UCSD-AML1 (cell line): ENCODE measurements at regions not wholly inside any gene's neighbourhood (a gene's known extent, or its start where the extent isn't known, plus 50 kb on each side); places are given as distances from the start of the nearest gene placed in this dataset.

ENCODE experiments used
- DNase-seq: peaks from one replicate; lab custom pipeline; 2025; ENCODE audit not compliant: unreplicated experiment; lab: John Stamatoyannopoulos, UW

GRCh38 chr20:24738058-24738775 lies 210.9 kb upstream of the CST7 start:
- no peak for DNase-seq

- DNase-seq: no peak
Observed at GRCh38 chr20:24738981-24739633, 210.0 kb upstream of the CST7 start.

GRCh38 chr20:24739746-24740145 lies 209.3 kb upstream of the CST7 start:
- DNase-seq: no peak

- DNase-seq: no peak
Observed at GRCh38 chr20:24741493-24742072, 207.5 kb upstream of the CST7 start.

- DNase-seq: no peak
Observed at GRCh38 chr20:24742436-24742835, 206.6 kb upstream of the CST7 start.

- DNase-seq: no peak
Observed at GRCh38 chr20:24742989-24743388, 206.1 kb upstream of the CST7 start.

- no peak for DNase-seq
Observed at GRCh38 chr20:24743641-24744040, 205.4 kb upstream of the CST7 start.

- no peak for DNase-seq
Observed at GRCh38 chr20:24744747-24745146, 204.3 kb upstream of the CST7 start.

- no peak for DNase-seq
Observed at GRCh38 chr20:24745206-24745605, 203.9 kb upstream of the CST7 start.

GRCh38 chr20:24745617-24746350 lies 203.3 kb upstream of the CST7 start:
- DNase-seq: no peak

- DNase-seq: no peak
Observed at GRCh38 chr20:24746351-24746685, 202.8 kb upstream of the CST7 start.

GRCh38 chr20:24747010-24747712 lies 201.9 kb upstream of the CST7 start:
- DNase-seq: no peak

GRCh38 chr20:24747881-24748595 lies 201.0 kb upstream of the CST7 start:
- DNase-seq: no peak

- DNase-seq: no peak
Observed at GRCh38 chr20:24751551-24751950, 197.5 kb upstream of the CST7 start.

- DNase-seq: no peak
Observed at GRCh38 chr20:24752612-24753011, 196.5 kb upstream of the CST7 start.

GRCh38 chr20:24753130-24753529 lies 195.9 kb upstream of the CST7 start:
- no peak for DNase-seq

GRCh38 chr20:24754691-24755090 lies 194.4 kb upstream of the CST7 start:
- DNase-seq: no peak

GRCh38 chr20:24755411-24755922 lies 193.6 kb upstream of the CST7 start:
- no peak for DNase-seq

GRCh38 chr20:24756292-24757025 lies 192.6 kb upstream of the CST7 start:
- no peak for DNase-seq
